ENCODE measurements at regions not wholly inside any gene's neighbourhood (a gene's known extent, or its start where the extent isn't known, plus 50 kb on each side); places are given as distances from the start of the nearest gene placed in this dataset.
"Not testable (repeated sequence)": the region's sequence is repeated elsewhere in the genome, so short reads cannot be mapped to it uniquely, and the experiment has no call there.

GRCh38 chr9:135366104-135366503 lies 113.5 kb upstream of the PPP1R26 start:
- DNase-seq = no peak

- DNase-seq = no peak
Observed at GRCh38 chr9:135369412-135369990, 110.1 kb upstream of the PPP1R26 start.

- no peak for DNase-seq
Observed at GRCh38 chr9:135370411-135371375, 108.9 kb upstream of the PPP1R26 start.

GRCh38 chr9:135371535-135371934 lies 108.0 kb upstream of the PPP1R26 start:
- no peak for DNase-seq

GRCh38 chr9:135372036-135372435 lies 107.5 kb upstream of the PPP1R26 start:
- DNase-seq = no peak

GRCh38 chr9:135372501-135373008 lies 107.0 kb upstream of the PPP1R26 start:
- no peak for DNase-seq

GRCh38 chr9:135373151-135373685 lies 106.4 kb upstream of the PPP1R26 start:
- no peak for DNase-seq

GRCh38 chr9:135373820-135374219 lies 105.8 kb upstream of the PPP1R26 start:
- DNase-seq = no peak

- no peak for DNase-seq
Observed at GRCh38 chr9:135374591-135374990, 105.0 kb upstream of the PPP1R26 start.

- no peak for DNase-seq
Observed at GRCh38 chr9:135375001-135375400, 104.6 kb upstream of the PPP1R26 start.

GRCh38 chr9:135376511-135377265 lies 102.9 kb upstream of the PPP1R26 start:
- no peak for DNase-seq

- DNase-seq = no peak
Observed at GRCh38 chr9:135377431-135377830, 102.2 kb upstream of the PPP1R26 start.

GRCh38 chr9:135378751-135379150 lies 100.8 kb upstream of the PPP1R26 start:
- DNase-seq = no peak

GRCh38 chr9:135379540-135380267 lies 99.9 kb upstream of the PPP1R26 start:
- DNase-seq = no peak

- DNase-seq = no peak
Observed at GRCh38 chr9:135380311-135380960, 99.1 kb upstream of the PPP1R26 start.

GRCh38 chr9:135381762-135382310 lies 97.7 kb upstream of the PPP1R26 start:
- no peak for DNase-seq

GRCh38 chr9:135384226-135384625 lies 95.4 kb upstream of the PPP1R26 start:
- no peak for DNase-seq

- not testable (repeated sequence) for DNase-seq
Observed at GRCh38 chr9:135384815-135385405, 94.7 kb upstream of the PPP1R26 start.

- no peak for DNase-seq
Observed at GRCh38 chr9:135385793-135386192, 93.8 kb upstream of the PPP1R26 start.

- no peak for DNase-seq
Observed at GRCh38 chr9:135387976-135388375, 91.6 kb upstream of the PPP1R26 start.

GRCh38 chr9:135388530-135388929 lies 91.1 kb upstream of the PPP1R26 start:
- no peak for DNase-seq

All from activated naive CD4-positive, alpha-beta T cell treated with Interleukin-2 at 50 U/mL for 16 hours (primary cell).